Vagina (tissue), 2 donors: ENCODE measurements at regions not wholly inside any gene's neighbourhood (a gene's known extent, or its start where the extent isn't known, plus 50 kb on each side); places are given as distances from the start of the nearest gene placed in this dataset.

ENCODE experiments used
- POLR2A ChIP-seq, 2 donors: fragments of 450-650 bp; IDR thresholded peaks; one replicate each; pipeline ENCODE4 v1.6.1; 2017; ENCODE audit warnings: antibody characterized with exemption in 2 of 2, mild to moderate bottlenecking in 2 of 2, moderate library complexity in 2 of 2
- TF ChIP-seq, protein P1 (sequence below), 3 experiments: fragments of 450-650 bp in 2 of 3; fragments of 200-600 bp in 1 of 3; sonication (generic) in 1 of 3; IDR thresholded peaks; one replicate each; pipeline ENCODE4 v1.5.1; 2017 to 2019; ENCODE audit warnings: antibody characterized with exemption in 3 of 3, mild to moderate bottlenecking in 2 of 3, moderate library complexity in 2 of 3

GRCh38 chr15:87733541-87733941 lies 523.0 kb downstream of the NTRK3 start:
- no peak for TF ChIP-seq POLR2A (IDR thresholded peaks at IDR 0.05)
- TF ChIP-seq, protein P1, sequence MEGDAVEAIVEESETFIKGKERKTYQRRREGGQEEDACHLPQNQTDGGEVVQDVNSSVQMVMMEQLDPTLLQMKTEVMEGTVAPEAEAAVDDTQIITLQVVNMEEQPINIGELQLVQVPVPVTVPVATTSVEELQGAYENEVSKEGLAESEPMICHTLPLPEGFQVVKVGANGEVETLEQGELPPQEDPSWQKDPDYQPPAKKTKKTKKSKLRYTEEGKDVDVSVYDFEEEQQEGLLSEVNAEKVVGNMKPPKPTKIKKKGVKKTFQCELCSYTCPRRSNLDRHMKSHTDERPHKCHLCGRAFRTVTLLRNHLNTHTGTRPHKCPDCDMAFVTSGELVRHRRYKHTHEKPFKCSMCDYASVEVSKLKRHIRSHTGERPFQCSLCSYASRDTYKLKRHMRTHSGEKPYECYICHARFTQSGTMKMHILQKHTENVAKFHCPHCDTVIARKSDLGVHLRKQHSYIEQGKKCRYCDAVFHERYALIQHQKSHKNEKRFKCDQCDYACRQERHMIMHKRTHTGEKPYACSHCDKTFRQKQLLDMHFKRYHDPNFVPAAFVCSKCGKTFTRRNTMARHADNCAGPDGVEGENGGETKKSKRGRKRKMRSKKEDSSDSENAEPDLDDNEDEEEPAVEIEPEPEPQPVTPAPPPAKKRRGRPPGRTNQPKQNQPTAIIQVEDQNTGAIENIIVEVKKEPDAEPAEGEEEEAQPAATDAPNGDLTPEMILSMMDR (IDR thresholded peaks at IDR 0.05) = no peak
